ENCODE measurements at regions not wholly inside any gene's neighbourhood (a gene's known extent, or its start where the extent isn't known, plus 50 kb on each side); places are given as distances from the start of the nearest gene placed in this dataset.

- TF ChIP-seq CTCF (conservative IDR thresholded peaks at IDR 0.05) (no peak), EZH2 (IDR thresholded peaks at IDR 0.05; ENCODE audit: low read depth) (no peak)
Measured at GRCh38 chr4:157819693-157820464, 352.9 kb downstream of the GASK1B start.

Data from PC-9 (cell line).